Memory B cell (primary cell): ENCODE measurements at regions not wholly inside any gene's neighbourhood (a gene's known extent, or its start where the extent isn't known, plus 50 kb on each side); places are given as distances from the start of the nearest gene placed in this dataset.
"Not testable (repeated sequence)": the region's sequence is repeated elsewhere in the genome, so short reads cannot be mapped to it uniquely, and the experiment has no call there.

ENCODE experiments used
- ATAC-seq: fragments of 150-1000 bp; cut with Tn5 transposase; 2 replicates; pipeline ENCODE4 v1.10.0; 2021; ENCODE audit warnings: low read depth, mild to moderate bottlenecking, moderate library complexity
- DNase-seq, 2 donors: peaks; one replicate each; pipeline ENCODE4 v3.0.0; 2022; ENCODE audit warnings: low spot score in 2 of 2
- H3K27ac Mint-ChIP-seq: one replicate; pipeline ENCODE4 v1.8.0; 2022; ENCODE audit warnings: mild to moderate bottlenecking, moderate library complexity, mixed read lengths
- H3K27me3 Mint-ChIP-seq: one replicate; pipeline ENCODE4 v1.8.0; 2022; ENCODE audit warnings: mixed read lengths
- H3K36me3 Mint-ChIP-seq: one replicate; pipeline ENCODE4 v1.8.0; 2022; ENCODE audit warnings: mild to moderate bottlenecking, mixed read lengths
- H3K4me1 Mint-ChIP-seq: one replicate; pipeline ENCODE4 v1.8.0; 2022; ENCODE audit warnings: mixed read lengths
- H3K4me3 Mint-ChIP-seq: one replicate; pipeline ENCODE4 v1.8.0; 2022; ENCODE audit warnings: mild to moderate bottlenecking, moderate library complexity, mixed read lengths
- H3K9me3 Mint-ChIP-seq: one replicate; pipeline ENCODE4 v1.8.0; 2022; ENCODE audit warnings: mixed read lengths

DNA sequence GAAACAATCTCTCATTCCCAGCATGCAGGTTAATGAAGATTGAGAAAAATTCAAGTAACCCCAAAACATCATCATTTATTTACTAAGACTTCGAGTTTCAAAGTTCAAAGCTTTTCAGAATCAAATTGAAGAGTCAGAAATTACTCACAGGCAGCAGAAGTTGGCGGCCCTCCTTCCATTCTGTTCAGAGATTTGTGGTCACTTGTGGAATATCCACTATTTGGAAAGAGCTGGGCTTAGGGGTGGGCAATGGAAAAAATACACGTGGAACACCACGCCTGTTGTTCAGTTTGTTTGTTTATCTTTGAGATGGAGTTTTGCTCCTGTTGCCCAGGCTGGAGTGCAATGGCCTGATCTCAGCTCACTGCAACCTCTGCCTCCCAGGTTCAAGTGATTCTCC, 108.6 kb upstream of the NAA20 start:
- Mint-ChIP-seq H3K4me1 (peaks cover 4% of the 10 kb centered on the region), H3K4me3 (no peak overlapping the region), H3K9me3 (peaks cover 1% of the 10 kb centered on the region), H3K27me3 (no peaks in the 10 kb centered on the region), H3K27ac (no peak overlapping the region), H3K36me3 (no peaks in the 10 kb centered on the region)
- DNase-seq (no peak), ATAC-seq (no peak)

DNA sequence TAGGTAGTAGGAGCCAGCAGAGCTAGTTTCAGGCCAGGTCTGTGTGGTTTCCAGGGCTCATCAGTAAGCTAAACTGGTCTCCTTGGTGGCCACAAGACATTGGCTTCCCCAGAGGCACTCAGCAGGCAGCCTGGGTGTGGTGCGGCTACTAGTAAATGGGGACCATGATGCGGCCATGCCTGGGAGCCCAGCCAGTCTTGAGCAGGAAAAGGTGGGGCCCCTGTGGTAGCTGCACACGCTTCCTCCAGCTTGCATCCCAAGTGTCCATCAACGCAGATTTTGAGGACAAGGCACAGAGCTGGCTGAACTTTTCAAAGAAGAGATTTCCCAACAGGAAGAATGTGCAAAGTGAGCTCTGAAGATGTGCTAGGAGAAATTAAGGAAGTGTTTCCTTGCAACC, 107.4 kb upstream of the NAA20 start:
- no peak overlapping the region for H3K4me3 Mint-ChIP-seq

DNA sequence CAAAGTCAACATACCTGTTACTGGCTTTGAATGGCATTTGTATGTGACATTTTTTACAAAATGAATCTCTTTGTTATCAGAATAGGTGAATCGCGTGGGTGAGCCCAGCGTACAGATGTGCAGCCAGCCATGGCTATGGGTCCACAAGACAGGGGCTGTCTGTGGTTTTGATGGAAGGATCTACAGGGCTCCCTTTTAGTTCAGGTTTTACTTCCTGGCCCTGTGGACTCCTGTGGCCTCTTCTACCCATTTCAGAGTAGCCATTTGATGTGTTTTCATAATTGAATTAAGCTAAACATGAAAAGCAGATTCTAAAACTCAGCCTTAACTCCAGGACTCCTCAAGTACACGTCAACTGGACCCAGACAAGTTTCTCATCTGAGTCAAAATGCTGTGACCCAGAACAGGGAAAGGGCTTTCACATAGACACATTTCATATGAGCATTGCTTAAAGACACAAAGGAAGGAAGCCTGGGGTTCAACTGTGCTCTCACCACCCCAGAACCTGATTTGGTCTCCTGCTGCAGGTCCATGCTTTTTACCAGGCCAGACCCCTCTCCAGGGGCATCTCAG, 105.3 kb upstream of the NAA20 start:
- ATAC-seq (no peak), DNase-seq (no peak)
- Mint-ChIP-seq H3K9me3 (peaks cover 1% of the 10 kb centered on the region), H3K36me3 (no peaks in the 10 kb centered on the region), H3K4me3 (no peak overlapping the region), H3K4me1 (peaks cover 20% of the 10 kb centered on the region), H3K27ac (no peak overlapping the region), H3K27me3 (no peaks in the 10 kb centered on the region)

More for the DNA sequence above, 107.4 kb upstream of the NAA20 start:
- Mint-ChIP-seq H3K4me1 (peaks cover 6% of the 10 kb centered on the region), H3K27ac (no peak overlapping the region), H3K27me3 (no peaks in the 10 kb centered on the region), H3K36me3 (no peaks in the 10 kb centered on the region), H3K9me3 (peaks cover 1% of the 10 kb centered on the region)
- DNase-seq (no peak), ATAC-seq (no peak)

DNA sequence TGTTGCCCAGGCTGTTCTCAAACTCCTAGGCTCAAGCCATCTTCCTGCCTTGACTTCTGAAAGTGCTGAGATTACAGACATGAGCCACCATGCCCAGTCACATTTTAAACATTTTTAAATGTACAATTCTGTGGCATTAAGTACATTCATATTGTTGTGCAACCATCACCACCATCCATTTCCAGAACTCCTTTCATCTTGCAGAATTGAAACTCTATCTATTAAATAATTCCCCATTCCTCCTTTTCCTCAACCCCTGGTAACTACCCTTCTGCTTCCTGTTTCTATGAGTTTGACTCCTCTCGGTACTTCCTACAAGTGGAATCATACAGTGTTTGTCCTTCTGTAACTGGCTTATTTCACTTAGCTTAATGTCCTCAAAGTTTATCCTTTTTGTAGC, 103.8 kb upstream of the NAA20 start:
- H3K36me3 Mint-ChIP-seq: no peaks in the 10 kb centered on the region
- peaks cover 28% of the 10 kb centered on the region for H3K4me1 Mint-ChIP-seq

DNA sequence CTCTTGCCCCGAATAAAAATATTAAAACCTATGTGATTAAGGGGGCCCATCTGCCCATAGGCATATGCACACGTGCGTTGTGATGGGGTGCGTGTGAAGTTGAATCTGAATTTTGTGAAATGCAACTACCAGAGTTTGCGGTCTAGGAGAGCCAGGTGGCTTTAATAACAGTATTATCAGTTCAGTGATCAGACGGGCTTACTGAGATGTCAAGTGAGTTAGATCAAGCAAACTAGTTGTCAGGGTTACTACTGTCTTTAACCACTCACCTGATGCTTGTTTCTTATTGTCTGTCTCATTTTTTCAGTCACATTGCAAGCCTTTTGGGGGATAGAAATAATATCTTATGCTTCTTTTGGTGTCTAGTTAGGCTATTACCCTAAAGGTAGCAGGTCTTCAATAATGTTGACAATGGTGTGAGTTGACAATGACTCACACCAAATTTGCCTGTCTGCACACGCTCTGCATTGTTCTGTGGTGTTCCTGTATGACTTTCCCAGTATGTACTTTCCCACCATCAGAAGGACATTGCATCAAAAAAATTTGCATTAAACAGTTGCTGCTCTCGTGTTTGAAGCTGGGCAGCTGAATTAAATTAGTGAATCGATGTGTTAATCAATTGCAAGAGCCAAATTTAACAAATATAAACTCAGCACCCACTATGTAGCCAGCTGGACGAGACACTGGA, 103.1 kb upstream of the NAA20 start:
- H3K36me3 Mint-ChIP-seq: no peaks in the 10 kb centered on the region
- no peak overlapping the region for H3K4me3 Mint-ChIP-seq
- peaks cover 1% of the 10 kb centered on the region for H3K9me3 Mint-ChIP-seq
- no peaks in the 10 kb centered on the region for H3K27me3 Mint-ChIP-seq
- peak; percentile 28 for ATAC-seq
- H3K4me1 Mint-ChIP-seq: peaks cover 30% of the 10 kb centered on the region
- H3K27ac Mint-ChIP-seq: peak overlapping the region; percentile 4
- DNase-seq: no peak

More for the DNA sequence above, 103.8 kb upstream of the NAA20 start:
- ATAC-seq: no peak
- Mint-ChIP-seq H3K4me3 (no peak overlapping the region), H3K9me3 (peaks cover 1% of the 10 kb centered on the region), H3K27ac (no peak overlapping the region), H3K27me3 (no peaks in the 10 kb centered on the region)
- DNase-seq: no peak

DNA sequence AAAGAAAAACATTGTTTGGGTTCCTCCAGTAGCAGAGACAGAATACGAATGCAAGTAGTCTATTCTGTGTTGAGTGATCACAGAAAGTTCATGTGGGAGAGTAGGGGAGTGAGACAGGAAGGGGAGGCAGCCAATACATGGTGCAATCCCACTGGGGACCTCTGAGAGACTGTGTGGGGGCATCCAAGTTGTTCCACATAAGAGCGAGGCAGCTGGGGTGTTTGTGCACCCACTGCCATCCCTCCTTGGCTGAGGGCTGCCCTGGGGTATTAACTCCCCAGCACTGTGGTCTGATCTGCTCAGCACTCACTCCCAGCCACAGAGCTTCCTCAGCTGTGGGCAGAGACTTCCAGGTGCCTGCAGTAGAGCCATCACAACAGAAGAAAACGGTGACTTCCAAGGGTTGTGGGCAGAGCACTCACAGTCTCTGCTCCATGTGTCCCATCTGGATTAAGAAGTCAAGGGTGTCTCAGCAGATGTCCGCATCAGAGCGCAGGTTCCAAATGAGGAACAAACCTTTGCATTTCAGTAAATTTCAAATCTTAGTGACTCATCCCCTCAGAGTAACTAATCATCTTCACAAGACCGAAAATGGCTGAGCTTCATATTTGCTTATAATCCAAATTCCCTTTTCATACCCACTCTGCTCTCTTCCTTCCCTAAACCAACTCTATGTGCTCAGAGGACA, 101.9 kb upstream of the NAA20 start:
- H3K9me3 Mint-ChIP-seq: peaks cover 1% of the 10 kb centered on the region
- no peaks in the 10 kb centered on the region for H3K36me3 Mint-ChIP-seq
- no peak for DNase-seq
- H3K27me3 Mint-ChIP-seq: no peaks in the 10 kb centered on the region
- no peak overlapping the region for H3K4me3 Mint-ChIP-seq
- peaks cover 30% of the 10 kb centered on the region for H3K4me1 Mint-ChIP-seq
- ATAC-seq: peak; percentile 63
- H3K27ac Mint-ChIP-seq: peak overlapping the region; percentile 4

DNA sequence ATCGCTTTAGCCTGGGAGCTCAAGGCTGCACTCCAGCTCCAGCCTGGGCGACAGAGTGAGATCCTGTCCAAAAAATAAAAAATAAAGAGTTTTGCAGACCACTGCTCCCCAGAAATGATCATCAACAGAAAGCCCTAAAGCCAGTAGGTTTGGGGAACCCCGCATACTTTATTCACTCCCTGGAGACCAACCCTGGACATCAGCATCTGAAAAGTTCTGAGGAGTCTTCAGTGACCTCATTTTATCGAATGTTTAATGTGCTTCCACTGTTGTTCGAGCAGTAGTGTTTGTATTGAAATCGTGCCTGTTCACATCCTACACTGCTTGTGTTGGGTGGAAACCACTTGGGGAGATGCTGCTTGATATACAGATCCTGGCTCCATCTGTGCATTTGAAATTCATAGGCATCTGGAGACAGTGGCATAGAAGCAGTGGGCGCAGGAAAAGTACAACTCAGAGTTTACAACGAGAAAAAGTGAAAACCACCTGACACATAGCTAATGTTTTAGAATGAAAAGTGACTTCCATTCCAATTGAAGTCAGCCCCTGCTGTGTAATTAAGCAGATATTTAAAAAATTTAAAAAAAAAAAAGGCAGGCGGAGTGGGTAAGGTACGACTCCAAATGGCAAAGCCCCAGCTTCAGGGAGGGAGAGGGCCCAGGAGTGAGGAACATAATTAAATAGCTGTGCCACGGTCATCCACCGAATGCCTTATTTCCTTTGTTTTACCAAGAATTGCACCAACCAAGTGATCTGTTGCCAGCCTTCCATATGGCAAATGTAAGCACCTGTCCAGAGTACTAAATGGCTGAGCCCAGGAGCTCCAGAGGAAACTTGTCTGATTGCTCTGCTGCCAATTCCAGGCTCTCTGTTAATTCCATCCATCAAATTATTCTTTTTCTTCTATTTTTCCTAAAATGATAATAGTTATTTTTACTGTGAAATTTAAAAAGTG, 100.4 kb upstream of the NAA20 start:
- peaks cover 26% of the 10 kb centered on the region for H3K4me1 Mint-ChIP-seq
- peaks cover 1% of the 10 kb centered on the region for H3K9me3 Mint-ChIP-seq
- no peaks in the 10 kb centered on the region for H3K36me3 Mint-ChIP-seq
- H3K27me3 Mint-ChIP-seq: no peaks in the 10 kb centered on the region
- ATAC-seq (no peak), DNase-seq (no peak)
- no peak overlapping the region for H3K4me3 Mint-ChIP-seq
- no peak overlapping the region for H3K27ac Mint-ChIP-seq

DNA sequence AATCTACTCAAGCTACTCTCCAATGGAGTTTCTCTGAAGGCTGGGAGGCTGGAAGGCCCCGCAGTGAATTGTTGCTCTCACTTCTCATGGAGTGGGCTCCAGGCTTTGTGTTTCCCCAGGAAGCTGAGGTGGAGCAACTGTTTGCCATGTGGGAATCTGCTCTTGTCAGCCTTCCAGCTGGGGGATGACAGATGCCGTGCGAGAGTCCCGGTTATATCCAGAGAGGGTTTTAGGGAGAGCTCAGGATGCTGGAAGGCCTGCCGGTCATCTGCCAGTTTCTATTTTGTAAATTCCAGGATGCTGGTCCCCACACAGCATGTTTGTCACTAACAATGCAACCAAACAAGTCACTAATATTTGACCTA, 98.2 kb upstream of the NAA20 start:
- ATAC-seq (no peak), DNase-seq (no peak)
- Mint-ChIP-seq H3K36me3 (no peaks in the 10 kb centered on the region), H3K4me1 (peaks cover 26% of the 10 kb centered on the region), H3K27ac (no peak overlapping the region), H3K9me3 (no peaks in the 10 kb centered on the region), H3K4me3 (no peak overlapping the region), H3K27me3 (no peaks in the 10 kb centered on the region)

DNA sequence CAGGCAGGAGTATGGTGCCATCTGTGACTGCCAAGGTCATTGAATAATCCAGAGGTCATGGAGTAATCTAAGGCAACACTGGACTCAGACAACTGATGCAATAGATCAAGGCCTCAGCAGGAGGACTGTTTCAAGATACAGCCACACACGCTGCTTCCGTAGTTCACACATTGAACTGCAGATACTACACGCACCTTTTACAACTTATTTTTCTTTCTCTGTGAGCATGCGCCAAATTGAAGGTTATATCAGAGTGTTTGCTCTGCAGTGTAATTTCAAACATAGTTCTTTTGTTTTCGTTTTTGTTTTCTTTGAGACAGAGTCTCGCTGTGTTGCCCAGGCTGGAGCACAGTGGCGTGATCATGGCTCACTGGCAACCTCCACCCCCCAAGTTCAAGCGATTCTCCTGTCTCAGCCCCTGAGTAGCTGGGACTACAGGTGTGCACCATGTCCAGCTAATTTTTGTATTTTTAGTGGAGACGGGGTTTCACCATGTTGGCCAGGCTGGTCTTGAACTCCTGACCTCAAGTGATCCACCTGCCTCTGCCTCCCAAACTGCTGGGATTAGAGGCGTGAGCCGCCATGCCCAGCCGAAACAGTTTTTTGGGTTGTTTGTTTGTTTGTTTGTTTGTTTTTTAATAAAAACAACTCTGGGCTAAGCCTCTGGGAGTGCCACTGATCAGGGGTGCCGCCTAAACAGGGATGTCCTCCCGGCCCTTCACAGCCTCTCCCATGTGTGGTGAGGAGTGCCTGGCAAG, 96.6 kb upstream of the NAA20 start:
- no peaks in the 10 kb centered on the region for H3K9me3 Mint-ChIP-seq
- no peak for DNase-seq
- H3K36me3 Mint-ChIP-seq: no peaks in the 10 kb centered on the region
- H3K4me1 Mint-ChIP-seq: peaks cover 15% of the 10 kb centered on the region
- ATAC-seq: no peak
- H3K4me3 Mint-ChIP-seq: no peak overlapping the region
- H3K27ac Mint-ChIP-seq: no peak overlapping the region
- H3K27me3 Mint-ChIP-seq: no peaks in the 10 kb centered on the region

DNA sequence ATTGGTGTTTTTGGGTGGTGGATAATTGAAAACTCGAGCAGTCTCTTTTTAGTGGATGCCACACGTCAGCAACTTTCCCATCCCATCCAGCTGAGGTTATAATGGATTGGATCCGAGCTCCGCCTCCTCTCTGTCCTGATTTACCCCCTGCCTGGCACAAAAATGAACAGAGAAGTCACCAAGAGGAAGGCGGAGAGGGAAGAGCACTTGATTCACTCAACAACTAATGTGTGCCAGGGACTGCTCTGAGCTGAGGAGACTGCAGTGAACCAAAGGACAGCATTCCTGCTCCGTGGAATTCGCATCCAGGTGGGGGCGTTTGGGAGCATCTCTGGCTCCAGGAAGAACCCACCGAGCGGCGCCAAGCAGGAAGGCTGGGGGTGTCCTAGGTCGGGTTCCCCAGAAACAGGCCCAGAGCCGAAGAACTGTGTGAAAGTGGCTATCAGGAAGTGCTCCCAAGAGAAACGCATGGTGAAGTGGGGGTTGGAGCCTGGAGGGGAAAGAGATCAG, 95.8 kb upstream of the NAA20 start:
- no peaks in the 10 kb centered on the region for H3K9me3 Mint-ChIP-seq

DNA sequence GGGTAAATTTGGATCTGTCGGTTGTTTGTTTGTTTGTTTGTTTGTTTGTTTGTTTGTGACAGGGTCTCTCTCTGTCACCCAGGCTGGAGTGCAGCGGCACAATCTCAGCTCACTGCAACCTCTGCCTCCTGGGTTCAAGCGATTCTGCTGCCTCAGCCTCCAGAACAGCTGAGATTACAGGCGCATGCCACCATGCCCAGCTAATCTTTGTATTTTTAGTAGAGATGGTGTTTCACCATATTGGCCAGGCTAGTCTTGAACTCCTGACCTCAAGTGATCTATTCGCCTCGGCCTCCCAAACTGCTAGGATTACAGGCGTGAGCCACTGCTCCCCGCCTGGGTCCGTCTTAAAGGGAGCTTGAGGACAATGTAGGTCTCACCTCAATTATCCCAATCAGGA, 95.3 kb upstream of the NAA20 start:
- H3K27me3 Mint-ChIP-seq, H3K27ac Mint-ChIP-seq, H3K4me3 Mint-ChIP-seq, H3K36me3 Mint-ChIP-seq, H3K4me1 Mint-ChIP-seq, DNase-seq, H3K9me3 Mint-ChIP-seq, ATAC-seq: not testable (repeated sequence)

More for the DNA sequence above, 95.8 kb upstream of the NAA20 start:
- Mint-ChIP-seq H3K27ac (no peak overlapping the region), H3K4me1 (peaks cover 12% of the 10 kb centered on the region), H3K27me3 (peaks cover 1% of the 10 kb centered on the region), H3K4me3 (no peak overlapping the region), H3K36me3 (no peaks in the 10 kb centered on the region)
- DNase-seq (no peak), ATAC-seq (no peak)

DNA sequence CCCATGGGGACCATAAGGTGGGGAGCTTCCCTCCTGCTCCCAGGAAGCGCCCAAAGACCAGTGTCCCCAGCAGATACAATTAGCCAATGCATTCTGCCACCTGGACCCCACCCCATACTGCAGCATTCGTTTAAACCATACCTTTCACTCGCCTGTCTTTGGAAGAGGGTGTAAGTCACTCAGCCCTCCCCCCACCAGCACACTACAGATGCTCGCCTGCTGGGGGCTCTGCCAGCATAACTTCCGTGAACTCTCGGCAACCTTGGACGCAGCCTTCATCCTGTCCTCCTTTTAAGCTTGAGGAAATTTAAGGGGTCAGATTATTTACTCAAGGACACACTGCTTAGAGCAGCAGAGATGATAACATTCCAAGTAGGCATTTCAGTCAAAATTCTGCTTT, 94.4 kb upstream of the NAA20 start:
- Mint-ChIP-seq H3K36me3 (no peaks in the 10 kb centered on the region), H3K4me1 (peaks cover 8% of the 10 kb centered on the region), H3K9me3 (no peaks in the 10 kb centered on the region), H3K4me3 (no peak overlapping the region), H3K27ac (no peak overlapping the region), H3K27me3 (peaks cover 1% of the 10 kb centered on the region)
- ATAC-seq (no peak), DNase-seq (no peak)

DNA sequence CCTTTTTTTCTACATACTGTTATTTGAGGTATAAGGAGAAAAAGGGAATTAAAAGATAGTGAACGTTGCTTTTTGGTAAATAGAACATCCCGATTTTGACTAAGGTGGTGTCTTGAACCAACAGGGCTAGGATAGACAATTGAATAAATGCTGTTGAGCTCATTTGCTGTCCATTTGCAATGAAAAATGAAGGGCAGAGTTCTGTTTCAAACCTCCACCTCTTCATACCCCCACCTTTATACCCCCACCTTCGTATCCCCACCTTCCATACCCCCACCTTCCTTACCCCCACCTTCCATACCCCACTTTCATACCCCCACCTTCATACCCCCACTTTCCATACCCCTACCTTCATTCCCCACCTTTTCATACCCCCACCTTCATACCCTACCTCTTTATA, 93.4 kb upstream of the NAA20 start:
- Mint-ChIP-seq H3K27me3 (peaks cover 1% of the 10 kb centered on the region), H3K27ac (no peak overlapping the region), H3K4me3 (no peak overlapping the region), H3K36me3 (no peaks in the 10 kb centered on the region), H3K9me3 (no peaks in the 10 kb centered on the region), H3K4me1 (no peaks in the 10 kb centered on the region)
- DNase-seq (no peak), ATAC-seq (no peak)
